IPS-20b (cell line): ENCODE measurements at regions not wholly inside any gene's neighbourhood (a gene's known extent, or its start where the extent isn't known, plus 50 kb on each side); places are given as distances from the start of the nearest gene placed in this dataset.
"Not testable (repeated sequence)": the region's sequence is repeated elsewhere in the genome, so short reads cannot be mapped to it uniquely, and the experiment has no call there.

Experiments used
- H3K27ac ChIP-seq: one replicate; pipeline ENCODE4 v1.5.1; 2013; ENCODE audit warnings: low read length
- H3K27me3 ChIP-seq: 2 replicates; pipeline ENCODE4 v1.6.1; 2013; ENCODE audit warnings: mild to moderate bottlenecking, low read length, inconsistent platforms; ENCODE audit not compliant: insufficient read depth
- H3K36me3 ChIP-seq: 2 replicates; pipeline ENCODE4 v1.6.1; 2013; ENCODE audit warnings: low read depth, mild to moderate bottlenecking, inconsistent platforms, low read length, moderate library complexity; ENCODE audit not compliant: insufficient read depth
- H3K4me1 ChIP-seq: 2 replicates; pipeline ENCODE4 v1.6.1; 2013; ENCODE audit warnings: mild to moderate bottlenecking, control low read depth, inconsistent platforms, low read length, moderate library complexity; ENCODE audit not compliant: insufficient read depth
- H3K4me3 ChIP-seq: 2 replicates; pipeline ENCODE4 v1.5.1; 2013; ENCODE audit warnings: mild to moderate bottlenecking, low read length, inconsistent platforms
- H3K9ac ChIP-seq: 2 replicates; pipeline ENCODE4 v1.6.1; 2013; ENCODE audit warnings: low read depth, mild to moderate bottlenecking, inconsistent platforms, low read length, moderate library complexity
- H3K9me3 ChIP-seq: 2 replicates; pipeline ENCODE4 v1.6.1; 2013; ENCODE audit warnings: mild to moderate bottlenecking, low read depth, low read length, inconsistent platforms; ENCODE audit not compliant: insufficient read depth

GRCh38 chr3:184440151-184440550 lies 60.3 kb downstream of the CHRD start:
- H3K27ac ChIP-seq, result no peak overlapping the region
- H3K9me3 ChIP-seq, result no peaks in the 10 kb centered on the region
- no peaks in the 10 kb centered on the region for H3K27me3 ChIP-seq
- H3K4me1 ChIP-seq, result no peaks in the 10 kb centered on the region
- no peaks in the 10 kb centered on the region for H3K36me3 ChIP-seq
- no peak overlapping the region for H3K9ac ChIP-seq
- no peak overlapping the region for H3K4me3 ChIP-seq

GRCh38 chr3:184441202-184441900 lies 61.5 kb downstream of the CHRD start:
- Histone ChIP-seq H3K4me3 (no peak overlapping the region), H3K27me3 (no peaks in the 10 kb centered on the region), H3K4me1 (no peaks in the 10 kb centered on the region), H3K36me3 (no peaks in the 10 kb centered on the region), H3K9ac (no peak overlapping the region), H3K9me3 (no peaks in the 10 kb centered on the region), H3K27ac (no peak overlapping the region)

GRCh38 chr3:184443364-184443763 lies 63.5 kb downstream of the CHRD start:
- H3K36me3 ChIP-seq, result no peaks in the 10 kb centered on the region
- no peak overlapping the region for H3K9ac ChIP-seq
- no peak overlapping the region for H3K4me3 ChIP-seq
- no peaks in the 10 kb centered on the region for H3K4me1 ChIP-seq
- H3K27ac ChIP-seq, result no peak overlapping the region
- H3K27me3 ChIP-seq, result no peaks in the 10 kb centered on the region
- H3K9me3 ChIP-seq, result no peaks in the 10 kb centered on the region

- H3K9ac ChIP-seq, result no peak overlapping the region
- H3K27me3 ChIP-seq, result no peaks in the 10 kb centered on the region
- no peaks in the 10 kb centered on the region for H3K4me1 ChIP-seq
- no peak overlapping the region for H3K27ac ChIP-seq
- H3K4me3 ChIP-seq, result no peak overlapping the region
- no peaks in the 10 kb centered on the region for H3K36me3 ChIP-seq
- H3K9me3 ChIP-seq, result no peaks in the 10 kb centered on the region
Observed at GRCh38 chr3:184443831-184444230, 64.0 kb downstream of the CHRD start.

- H3K4me3 ChIP-seq, result no peak overlapping the region
- no peaks in the 10 kb centered on the region for H3K36me3 ChIP-seq
- H3K27ac ChIP-seq, result no peak overlapping the region
- no peaks in the 10 kb centered on the region for H3K4me1 ChIP-seq
- H3K9ac ChIP-seq, result no peak overlapping the region
- H3K27me3 ChIP-seq, result no peaks in the 10 kb centered on the region
- no peaks in the 10 kb centered on the region for H3K9me3 ChIP-seq
Observed at GRCh38 chr3:184448321-184449160, 68.7 kb downstream of the CHRD start.

GRCh38 chr3:184449161-184449515 lies 69.3 kb downstream of the CHRD start:
- Histone ChIP-seq H3K27ac (no peak overlapping the region), H3K27me3 (no peaks in the 10 kb centered on the region), H3K36me3 (no peaks in the 10 kb centered on the region), H3K9ac (no peak overlapping the region), H3K4me3 (no peak overlapping the region), H3K4me1 (no peaks in the 10 kb centered on the region), H3K9me3 (no peaks in the 10 kb centered on the region)

GRCh38 chr3:184450547-184450946 lies 70.7 kb downstream of the CHRD start:
- H3K27me3 ChIP-seq, result no peaks in the 10 kb centered on the region
- H3K9me3 ChIP-seq, result no peaks in the 10 kb centered on the region
- no peaks in the 10 kb centered on the region for H3K36me3 ChIP-seq
- H3K4me1 ChIP-seq, result no peaks in the 10 kb centered on the region
- no peak overlapping the region for H3K4me3 ChIP-seq
- no peak overlapping the region for H3K9ac ChIP-seq
- no peak overlapping the region for H3K27ac ChIP-seq

- Histone ChIP-seq H3K4me3 (no peak overlapping the region), H3K36me3 (no peaks in the 10 kb centered on the region), H3K4me1 (no peaks in the 10 kb centered on the region), H3K9me3 (no peaks in the 10 kb centered on the region), H3K27me3 (no peaks in the 10 kb centered on the region), H3K9ac (no peak overlapping the region), H3K27ac (no peak overlapping the region)
Observed at GRCh38 chr3:184453296-184453695, 73.4 kb downstream of the CHRD start.

- no peak overlapping the region for H3K27ac ChIP-seq
Observed at GRCh38 chr3:184455991-184456390, 76.1 kb downstream of the CHRD start.

GRCh38 chr3:184456476-184456875 lies 76.6 kb downstream of the CHRD start:
- Histone ChIP-seq H3K27me3 (no peaks in the 10 kb centered on the region; the same call in 1 of the 2 replicates), H3K27ac (no peak overlapping the region)

More at GRCh38 chr3:184455991-184456390, 76.1 kb downstream of the CHRD start:
- Histone ChIP-seq H3K36me3 (no peaks in the 10 kb centered on the region), H3K4me3 (no peak overlapping the region), H3K27me3 (no peaks in the 10 kb centered on the region; the same call in 1 of the 2 replicates), H3K9ac (no peak overlapping the region), H3K9me3 (no peaks in the 10 kb centered on the region), H3K4me1 (no peaks in the 10 kb centered on the region)

GRCh38 chr3:184457329-184457728 lies 77.5 kb downstream of the CHRD start:
- Histone ChIP-seq H3K4me1 (no peaks in the 10 kb centered on the region), H3K36me3 (no peaks in the 10 kb centered on the region), H3K9me3 (no peaks in the 10 kb centered on the region), H3K27ac (no peak overlapping the region), H3K27me3 (no peaks in the 10 kb centered on the region; the same call in 1 of the 2 replicates), H3K4me3 (no peak overlapping the region), H3K9ac (no peak overlapping the region)

More at GRCh38 chr3:184456476-184456875, 76.6 kb downstream of the CHRD start:
- no peaks in the 10 kb centered on the region for H3K9me3 ChIP-seq
- no peaks in the 10 kb centered on the region for H3K4me1 ChIP-seq
- no peak overlapping the region for H3K4me3 ChIP-seq
- H3K9ac ChIP-seq, result no peak overlapping the region
- H3K36me3 ChIP-seq, result no peaks in the 10 kb centered on the region

GRCh38 chr3:184457784-184458377 lies 78.0 kb downstream of the CHRD start:
- not testable (repeated sequence) for H3K9ac ChIP-seq, H3K27me3 ChIP-seq, H3K4me3 ChIP-seq, H3K27ac ChIP-seq, H3K9me3 ChIP-seq, H3K4me1 ChIP-seq, H3K36me3 ChIP-seq
